Neural crest cell (in vitro differentiated cells): ENCODE measurements at regions not wholly inside any gene's neighbourhood (a gene's known extent, or its start where the extent isn't known, plus 50 kb on each side); places are given as distances from the start of the nearest gene placed in this dataset.
A peak's percentile ranks its signal among the peaks of the same experiment; 100 is the strongest.

Experiments
- DNase-seq: peaks from one replicate; pipeline ENCODE4 v3.0.0; 2021; ENCODE audit warnings: low read depth, mixed read lengths, low spot score
- H3K27ac Mint-ChIP-seq: one replicate; pipeline ENCODE4 v1.8.0; 2021; ENCODE audit warnings: mild to moderate bottlenecking, mixed read lengths; ENCODE audit not compliant: unreplicated experiment
- H3K27me3 Mint-ChIP-seq: 2 replicates; pipeline ENCODE4 v1.8.0; 2021; ENCODE audit warnings: low read depth, mild to moderate bottlenecking, mixed read lengths
- H3K36me3 Mint-ChIP-seq: 2 replicates; pipeline ENCODE4 v1.8.0; 2021; ENCODE audit warnings: low read depth, mild to moderate bottlenecking, mixed read lengths
- H3K4me1 Mint-ChIP-seq: 2 replicates; pipeline ENCODE4 v1.8.0; 2021; ENCODE audit warnings: mixed read lengths
- H3K4me3 Mint-ChIP-seq: one replicate; pipeline ENCODE4 v1.8.0; 2021; ENCODE audit warnings: mild to moderate bottlenecking, mixed read lengths
- H3K9me3 Mint-ChIP-seq: 2 replicates; pipeline ENCODE4 v1.8.0; 2021; ENCODE audit warnings: mixed read lengths
- TF ChIP-seq, protein P1 (sequence below): fragments of 200-600 bp; sonication (generic); conservative IDR thresholded peaks from 2 replicates; pipeline ENCODE4 v1.5.0; 2021; ENCODE audit warnings: antibody characterized with exemption, mild to moderate bottlenecking

GRCh38 chr9:106432631-106433030, 430.3 kb upstream of the ZNF462 start:
- H3K27ac Mint-ChIP-seq, result no peak overlapping the region
- H3K9me3 Mint-ChIP-seq, result peaks cover 13% of the 10 kb centered on the region
- H3K27me3 Mint-ChIP-seq, result no peaks in the 10 kb centered on the region
- DNase-seq, result no peak
- H3K4me1 Mint-ChIP-seq, result peaks cover 6% of the 10 kb centered on the region
- peaks cover 3% of the 10 kb centered on the region for H3K36me3 Mint-ChIP-seq
- TF ChIP-seq, protein P1, sequence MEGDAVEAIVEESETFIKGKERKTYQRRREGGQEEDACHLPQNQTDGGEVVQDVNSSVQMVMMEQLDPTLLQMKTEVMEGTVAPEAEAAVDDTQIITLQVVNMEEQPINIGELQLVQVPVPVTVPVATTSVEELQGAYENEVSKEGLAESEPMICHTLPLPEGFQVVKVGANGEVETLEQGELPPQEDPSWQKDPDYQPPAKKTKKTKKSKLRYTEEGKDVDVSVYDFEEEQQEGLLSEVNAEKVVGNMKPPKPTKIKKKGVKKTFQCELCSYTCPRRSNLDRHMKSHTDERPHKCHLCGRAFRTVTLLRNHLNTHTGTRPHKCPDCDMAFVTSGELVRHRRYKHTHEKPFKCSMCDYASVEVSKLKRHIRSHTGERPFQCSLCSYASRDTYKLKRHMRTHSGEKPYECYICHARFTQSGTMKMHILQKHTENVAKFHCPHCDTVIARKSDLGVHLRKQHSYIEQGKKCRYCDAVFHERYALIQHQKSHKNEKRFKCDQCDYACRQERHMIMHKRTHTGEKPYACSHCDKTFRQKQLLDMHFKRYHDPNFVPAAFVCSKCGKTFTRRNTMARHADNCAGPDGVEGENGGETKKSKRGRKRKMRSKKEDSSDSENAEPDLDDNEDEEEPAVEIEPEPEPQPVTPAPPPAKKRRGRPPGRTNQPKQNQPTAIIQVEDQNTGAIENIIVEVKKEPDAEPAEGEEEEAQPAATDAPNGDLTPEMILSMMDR, result no peak
- no peak overlapping the region for H3K4me3 Mint-ChIP-seq

DNA sequence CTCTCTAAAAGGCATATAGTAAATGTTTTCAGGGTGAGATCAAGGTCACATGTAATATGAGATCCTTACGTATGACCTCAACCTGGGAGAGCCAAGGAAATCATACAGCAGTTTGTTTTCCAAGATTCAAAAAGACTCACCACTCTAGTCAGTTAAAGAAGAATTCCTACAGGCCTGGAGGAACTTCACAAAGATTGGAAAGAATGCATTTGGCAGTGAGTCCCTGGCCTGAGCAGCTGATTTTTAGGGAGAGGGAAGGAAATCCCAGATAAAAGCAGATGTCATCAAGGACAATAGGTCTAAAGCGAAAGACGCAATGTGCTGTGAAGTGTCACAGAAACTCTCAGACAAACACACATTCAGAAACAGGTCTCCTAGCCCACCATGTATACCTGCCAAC, 424.0 kb upstream of the ZNF462 start:
- Mint-ChIP-seq H3K27me3 (no peaks in the 10 kb centered on the region), H3K9me3 (peaks cover 13% of the 10 kb centered on the region), H3K4me1 (peaks cover 14% of the 10 kb centered on the region), H3K27ac (peak overlapping the region; percentile 69), H3K36me3 (peaks cover 4% of the 10 kb centered on the region), H3K4me3 (no peak overlapping the region)
- no peak for DNase-seq
- TF ChIP-seq, protein P1, result no peak

GRCh38 chr9:106441283-106441682, 421.7 kb upstream of the ZNF462 start:
- H3K27ac Mint-ChIP-seq, result no peak overlapping the region
- H3K27me3 Mint-ChIP-seq, result no peaks in the 10 kb centered on the region
- H3K4me1 Mint-ChIP-seq, result peaks cover 14% of the 10 kb centered on the region
- TF ChIP-seq, protein P1, result no peak
- peaks cover 4% of the 10 kb centered on the region for H3K36me3 Mint-ChIP-seq
- DNase-seq, result no peak
- H3K4me3 Mint-ChIP-seq, result no peak overlapping the region
- H3K9me3 Mint-ChIP-seq, result peaks cover 10% of the 10 kb centered on the region

DNA sequence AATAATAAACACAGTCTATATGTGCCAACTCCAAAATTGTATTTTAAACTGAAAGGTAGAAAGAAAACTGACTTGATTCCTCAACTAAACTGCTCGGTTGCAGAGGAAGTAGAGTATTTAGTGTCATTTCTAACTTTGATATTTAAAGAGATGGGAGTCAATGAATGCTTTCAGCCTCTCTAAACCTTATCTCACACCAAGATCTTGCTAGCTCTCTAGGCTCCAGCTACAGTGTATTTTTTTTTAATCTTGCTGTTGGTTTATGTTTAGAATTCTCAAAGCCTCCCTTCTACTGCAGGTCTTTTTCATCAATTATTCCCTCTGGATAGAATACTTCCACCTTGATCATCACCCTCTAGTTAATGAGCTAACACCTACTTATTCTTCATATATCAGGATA, 419.4 kb upstream of the ZNF462 start:
- DNase-seq, result no peak
- H3K27ac Mint-ChIP-seq, result no peak overlapping the region
- peaks cover 4% of the 10 kb centered on the region for H3K36me3 Mint-ChIP-seq
- no peaks in the 10 kb centered on the region for H3K27me3 Mint-ChIP-seq
- H3K9me3 Mint-ChIP-seq, result peaks cover 9% of the 10 kb centered on the region
- peaks cover 8% of the 10 kb centered on the region for H3K4me1 Mint-ChIP-seq
- TF ChIP-seq, protein P1, result no peak
- H3K4me3 Mint-ChIP-seq, result no peak overlapping the region

DNA sequence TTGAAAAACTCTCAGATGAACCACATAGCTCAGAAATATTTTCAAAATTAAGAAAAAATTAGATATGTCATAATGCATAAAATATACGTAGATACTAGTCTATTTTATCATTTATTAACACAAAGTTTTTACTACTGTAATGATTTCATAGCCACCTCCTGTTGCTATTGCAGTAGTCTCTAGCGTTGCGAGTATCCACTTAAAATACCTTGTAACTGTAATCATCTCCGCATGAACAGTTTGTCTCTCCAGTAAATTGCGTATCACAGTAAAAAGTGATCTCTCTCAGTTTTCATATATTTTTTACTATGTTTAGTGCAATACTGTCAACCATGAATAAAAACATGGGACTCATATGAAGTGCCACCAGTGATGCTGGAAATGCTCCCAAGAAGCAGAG, 417.9 kb upstream of the ZNF462 start:
- Mint-ChIP-seq H3K27ac (no peak overlapping the region), H3K9me3 (peaks cover 5% of the 10 kb centered on the region), H3K36me3 (no peaks in the 10 kb centered on the region), H3K4me1 (peaks cover 4% of the 10 kb centered on the region), H3K4me3 (no peak overlapping the region), H3K27me3 (no peaks in the 10 kb centered on the region)
- DNase-seq, result no peak
- TF ChIP-seq, protein P1, result no peak
